Mesodermal cell (in vitro differentiated cells): ENCODE measurements at regions not wholly inside any gene's neighbourhood (a gene's known extent, or its start where the extent isn't known, plus 50 kb on each side); places are given as distances from the start of the nearest gene placed in this dataset.

Experiments used
- H3K27ac ChIP-seq: 2 replicates; pipeline ENCODE4 v1.7.0; 2013; ENCODE audit warnings: mild to moderate bottlenecking, low read depth, low read length, moderate library complexity; ENCODE audit not compliant: severe bottlenecking
- H3K36me3 ChIP-seq: 2 replicates; pipeline ENCODE4 v1.7.1; 2013; ENCODE audit warnings: mild to moderate bottlenecking, low read length, moderate library complexity; ENCODE audit not compliant: control insufficient read depth, insufficient read depth
- H3K4me1 ChIP-seq: one replicate; pipeline ENCODE4 v1.7.1; 2013; ENCODE audit warnings: mild to moderate bottlenecking, low read length; ENCODE audit not compliant: insufficient read depth, control insufficient read depth, poor library complexity, severe bottlenecking
- H3K4me3 ChIP-seq: 2 replicates; pipeline ENCODE4 v1.7.0; 2013; ENCODE audit warnings: low read length, control low read depth, mild to moderate bottlenecking; ENCODE audit not compliant: insufficient read depth, poor library complexity, severe bottlenecking; ENCODE audit errors: extremely low read depth
- H3K9me3 ChIP-seq: 2 replicates; pipeline ENCODE4 v1.7.1; 2013; ENCODE audit warnings: mild to moderate bottlenecking, low read length, moderate library complexity; ENCODE audit not compliant: control insufficient read depth
- WGBS, 2 experiments: methylation state at CpG; one replicate each; pipeline ENCODE4 v1.1.5; 2013; ENCODE audit warnings: missing lambda C conversion rate in 2 of 2; ENCODE audit not compliant: insufficient coverage in 2 of 2; 5-methylcytosine and 5-hydroxymethylcytosine counted together

GRCh38 chr2:184004948-184005672, 593.2 kb upstream of the ZNF804A start:
- Histone ChIP-seq H3K4me1 (peaks cover 10% of the 10 kb centered on the region), H3K36me3 (no peaks in the 10 kb centered on the region), H3K27ac (peak overlapping the region; percentile 79), H3K9me3 (no peaks in the 10 kb centered on the region), H3K4me3 (no peak overlapping the region)
- 86 to 100% methylated on average over 1 of the region's 2 CpGs for WGBS, 2 experiments

DNA sequence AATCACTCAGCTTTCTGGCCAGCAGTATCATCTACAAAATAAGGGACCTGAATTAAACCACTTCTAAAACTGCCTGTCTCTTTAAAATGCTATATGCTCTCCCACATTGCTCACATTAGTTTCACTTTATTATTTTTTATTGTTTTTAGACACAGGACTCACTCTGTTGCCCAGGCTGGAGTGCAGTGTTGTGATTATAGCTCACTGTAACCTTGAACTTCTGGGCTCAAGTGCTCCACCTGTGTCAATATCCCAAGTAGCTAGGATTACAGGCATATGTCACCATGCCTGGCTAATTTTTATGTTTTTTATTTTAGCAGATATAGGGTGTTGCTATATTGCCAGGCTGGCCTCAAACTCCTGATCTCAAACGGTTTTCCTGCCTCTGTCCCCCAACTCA, 591.3 kb upstream of the ZNF804A start:
- Histone ChIP-seq H3K27ac (no peak overlapping the region), H3K4me3 (no peak overlapping the region), H3K9me3 (no peaks in the 10 kb centered on the region), H3K36me3 (no peaks in the 10 kb centered on the region), H3K4me1 (peaks cover 10% of the 10 kb centered on the region)
- 89% methylated on average over 1 of the region's 1 CpG; no CpG with 5 or more reads in 1 of the 2 experiments for WGBS, 2 experiments

GRCh38 chr2:184026961-184027360, 571.4 kb upstream of the ZNF804A start:
- no peak overlapping the region for H3K27ac ChIP-seq
- no peak overlapping the region for H3K4me3 ChIP-seq
- no peaks in the 10 kb centered on the region for H3K36me3 ChIP-seq
- WGBS, 2 experiments = 56 to 92% methylated on average over 1 of the region's 1 CpG
- no peaks in the 10 kb centered on the region for H3K9me3 ChIP-seq
- peaks cover 4% of the 10 kb centered on the region for H3K4me1 ChIP-seq

- no peak overlapping the region for H3K27ac ChIP-seq
- 94 to 100% methylated on average over 1 to 2 of the region's 6 CpGs for WGBS, 2 experiments
- no peaks in the 10 kb centered on the region for H3K4me1 ChIP-seq
- H3K36me3 ChIP-seq = no peaks in the 10 kb centered on the region
- no peak overlapping the region for H3K4me3 ChIP-seq
- H3K9me3 ChIP-seq = no peaks in the 10 kb centered on the region
These were observed 568.1 kb upstream of the ZNF804A start for GRCh38 chr2:184030245-184030644.

GRCh38 chr2:184030989-184031388, 567.3 kb upstream of the ZNF804A start:
- Histone ChIP-seq H3K9me3 (no peaks in the 10 kb centered on the region), H3K4me3 (no peak overlapping the region), H3K36me3 (no peaks in the 10 kb centered on the region), H3K27ac (no peak overlapping the region), H3K4me1 (no peaks in the 10 kb centered on the region)
- WGBS, 2 experiments = 80% methylated on average over 1 of the region's 1 CpG; no CpG with 5 or more reads in 1 of the 2 experiments

DNA sequence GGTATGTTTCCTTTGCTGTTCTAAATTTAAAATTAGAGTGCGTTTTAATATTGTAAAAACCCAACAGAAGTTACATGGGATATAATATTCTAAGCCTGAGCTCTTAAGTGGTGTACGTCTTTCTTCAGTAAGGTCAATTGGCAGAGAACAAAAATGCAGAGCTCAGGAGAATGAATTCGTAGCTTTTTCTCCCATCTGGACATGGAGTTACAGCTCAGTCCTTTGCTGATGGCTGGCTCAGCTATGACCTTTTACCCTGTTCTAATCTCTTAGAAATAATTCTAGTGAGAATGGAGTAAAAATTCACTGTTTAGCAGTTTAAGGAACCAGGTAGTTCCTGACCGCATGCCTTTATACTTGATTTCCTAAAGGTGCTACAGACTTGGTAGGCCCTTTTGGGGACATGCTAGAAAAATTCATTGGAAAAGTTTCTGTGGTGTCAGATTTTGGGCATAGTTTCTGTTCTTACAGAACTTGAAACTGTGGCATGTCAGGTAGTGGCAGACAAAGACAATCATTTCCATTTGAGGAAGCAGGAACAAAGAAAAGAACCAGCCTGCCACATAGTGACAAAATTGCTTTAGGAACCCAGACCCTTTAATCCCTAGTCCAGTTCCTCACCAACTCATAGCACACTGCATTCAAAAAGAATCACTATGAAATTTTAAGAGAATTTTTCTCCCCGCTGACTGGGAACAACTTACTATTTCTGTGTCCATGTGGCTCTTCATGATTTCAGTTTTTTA, 566.8 kb upstream of the ZNF804A start:
- Histone ChIP-seq H3K27ac (no peak overlapping the region), H3K4me1 (no peaks in the 10 kb centered on the region), H3K4me3 (no peak overlapping the region), H3K36me3 (no peaks in the 10 kb centered on the region), H3K9me3 (no peaks in the 10 kb centered on the region)
- 91 to 100% methylated on average over 2 to 4 of the region's 5 CpGs for WGBS, 2 experiments

GRCh38 chr2:184032983-184033382, 565.3 kb upstream of the ZNF804A start:
- H3K4me3 ChIP-seq = no peak overlapping the region
- 100% methylated on average over 1 to 2 of the region's 4 CpGs for WGBS, 2 experiments
- H3K27ac ChIP-seq = no peak overlapping the region
- H3K36me3 ChIP-seq = no peaks in the 10 kb centered on the region
- no peaks in the 10 kb centered on the region for H3K9me3 ChIP-seq
- H3K4me1 ChIP-seq = no peaks in the 10 kb centered on the region

GRCh38 chr2:184037273-184037672, 561.1 kb upstream of the ZNF804A start:
- Histone ChIP-seq H3K9me3 (no peaks in the 10 kb centered on the region), H3K36me3 (no peaks in the 10 kb centered on the region), H3K4me3 (no peak overlapping the region), H3K4me1 (no peaks in the 10 kb centered on the region), H3K27ac (no peak overlapping the region)
- 100% methylated on average over 1 of the region's 3 CpGs; no CpG with 5 or more reads in 1 of the 2 experiments for WGBS, 2 experiments

GRCh38 chr2:184039493-184039892, 558.8 kb upstream of the ZNF804A start:
- WGBS, 2 experiments = 80 to 100% methylated on average over 1 of the region's 3 CpGs
- Histone ChIP-seq H3K9me3 (no peaks in the 10 kb centered on the region), H3K4me3 (no peak overlapping the region), H3K4me1 (no peaks in the 10 kb centered on the region), H3K36me3 (no peaks in the 10 kb centered on the region), H3K27ac (no peak overlapping the region)

DNA sequence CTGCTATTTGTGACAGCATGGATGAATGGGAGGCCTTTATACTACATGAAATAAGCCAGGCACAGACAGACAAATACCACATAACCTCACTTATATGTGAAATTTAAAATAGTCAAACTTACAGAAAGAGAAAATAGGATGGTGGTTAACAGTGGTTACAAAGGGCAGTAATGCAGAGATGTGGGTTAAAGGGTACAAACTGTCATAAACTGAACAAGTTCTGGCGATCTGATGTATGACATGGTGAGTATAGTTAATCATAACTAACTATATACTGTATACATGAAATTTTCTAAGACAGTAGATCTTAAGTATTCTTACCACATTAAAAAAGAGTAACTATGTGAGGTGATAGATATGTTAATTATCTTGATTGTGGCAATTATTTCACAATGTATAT, 558.1 kb upstream of the ZNF804A start:
- no CpG with 5 or more reads among the region's 1 CpG for WGBS, 2 experiments
- no peaks in the 10 kb centered on the region for H3K4me1 ChIP-seq
- H3K36me3 ChIP-seq = no peaks in the 10 kb centered on the region
- no peak overlapping the region for H3K27ac ChIP-seq
- no peak overlapping the region for H3K4me3 ChIP-seq
- H3K9me3 ChIP-seq = no peaks in the 10 kb centered on the region

DNA sequence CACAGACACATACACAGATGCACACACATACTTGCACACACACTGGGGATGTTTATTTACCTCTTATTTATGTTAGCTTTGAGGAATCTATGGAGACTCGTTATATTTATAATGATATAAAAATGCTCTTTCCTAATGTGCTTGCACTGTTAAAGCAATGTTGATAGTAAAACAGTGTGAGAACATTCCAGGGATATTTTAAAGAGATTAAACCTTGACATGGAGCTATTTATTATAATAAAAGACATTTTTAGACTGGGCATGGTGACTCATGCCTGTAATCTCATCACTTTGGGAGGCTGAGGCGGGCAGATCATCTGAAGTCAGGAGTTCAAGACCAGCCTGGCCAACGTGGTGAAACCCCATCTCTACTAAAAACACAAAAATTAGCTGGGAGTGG, 557.3 kb upstream of the ZNF804A start:
- Histone ChIP-seq H3K36me3 (no peaks in the 10 kb centered on the region), H3K4me1 (no peaks in the 10 kb centered on the region), H3K4me3 (no peak overlapping the region), H3K9me3 (no peaks in the 10 kb centered on the region), H3K27ac (no peak overlapping the region)
- 81% methylated on average over 2 of the region's 3 CpGs; no CpG with 5 or more reads in 1 of the 2 experiments for WGBS, 2 experiments
